Epidermal melanocyte (primary cell): ENCODE measurements at regions not wholly inside any gene's neighbourhood (a gene's known extent, or its start where the extent isn't known, plus 50 kb on each side); places are given as distances from the start of the nearest gene placed in this dataset.
"Not testable (repeated sequence)": the region's sequence is repeated elsewhere in the genome, so short reads cannot be mapped to it uniquely, and the experiment has no call there.

Source experiments
- DNase-seq: peaks from one replicate; pipeline ENCODE4 v3.0.0; 2011; ENCODE audit warnings: low spot score; ENCODE audit not compliant: insufficient read length

GRCh38 chr20:51959066-51959542 is 156.8 kb upstream of the SALL4 start:
- DNase-seq: no peak

GRCh38 chr20:51958099-51959065 is 156.1 kb upstream of the SALL4 start:
- DNase-seq: no peak

- no peak for DNase-seq
Measured at GRCh38 chr20:51955756-51956155, 153.4 kb upstream of the SALL4 start.

GRCh38 chr20:51953731-51954340 is 151.5 kb upstream of the SALL4 start:
- DNase-seq: no peak

- DNase-seq: no peak
Measured at GRCh38 chr20:51950926-51951325, 148.6 kb upstream of the SALL4 start.

GRCh38 chr20:51946586-51946985 is 144.3 kb upstream of the SALL4 start:
- no peak for DNase-seq

- DNase-seq: no peak
Measured at GRCh38 chr20:51945881-51946280, 143.6 kb upstream of the SALL4 start.

DNA sequence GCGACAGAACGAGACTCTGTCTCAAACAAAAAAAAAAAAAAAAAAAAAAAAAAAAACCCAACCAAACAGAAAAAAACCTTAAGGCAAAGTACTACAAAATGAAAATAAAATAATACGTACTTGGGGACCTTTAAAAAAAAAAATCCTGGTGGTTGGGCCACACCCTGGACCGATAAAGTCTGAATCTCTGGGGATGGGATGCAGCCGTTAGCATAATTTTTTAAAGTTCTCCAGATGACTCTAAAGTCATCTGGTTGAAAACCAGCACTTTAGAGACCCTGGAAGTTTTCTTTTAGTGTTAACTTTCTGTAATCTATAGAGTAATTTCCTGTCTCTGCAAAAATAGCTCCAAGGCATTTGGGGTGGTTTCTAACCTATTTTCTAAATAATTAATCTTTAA is 142.9 kb upstream of the SALL4 start:
- DNase-seq: no peak

- no peak for DNase-seq
Measured at GRCh38 chr20:51943761-51944160, 141.4 kb upstream of the SALL4 start.

- DNase-seq: not testable (repeated sequence)
Measured at GRCh38 chr20:51943326-51943725, 141.0 kb upstream of the SALL4 start.

DNA sequence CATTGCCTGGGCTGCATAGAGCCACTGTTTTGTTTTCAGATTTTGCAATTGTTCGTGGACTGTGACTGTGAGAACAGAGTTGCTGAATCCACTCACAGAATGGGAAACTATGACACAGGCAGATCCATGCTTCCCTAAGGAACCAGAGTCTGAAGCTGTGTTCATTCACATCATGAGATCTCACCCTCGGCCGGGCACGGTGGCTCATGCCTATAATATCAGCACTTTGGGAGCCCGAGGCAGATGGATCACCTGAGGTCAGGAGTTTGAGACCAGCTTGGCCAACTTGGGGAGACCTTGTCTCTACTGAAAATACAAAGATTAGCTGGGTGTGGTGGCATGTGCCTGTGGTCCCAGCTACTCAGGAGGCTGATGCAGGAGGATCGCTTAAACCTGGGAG is 139.2 kb upstream of the SALL4 start:
- no peak for DNase-seq

DNA sequence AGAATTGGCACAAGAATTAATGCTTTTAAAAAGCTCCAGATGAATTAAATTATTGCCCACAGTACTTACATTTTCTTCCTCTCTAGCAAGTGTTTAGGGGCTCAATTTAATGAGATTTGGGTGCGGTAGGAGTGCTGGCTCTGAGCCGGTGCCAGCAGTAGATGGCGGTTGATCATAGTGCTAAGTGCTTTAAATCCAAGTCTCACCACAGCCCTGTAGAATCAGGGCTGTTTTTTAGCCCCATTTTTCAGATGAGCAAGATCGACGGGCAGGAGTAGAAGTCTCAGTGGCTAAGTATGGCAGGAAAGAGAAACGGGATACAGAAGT is 136.9 kb upstream of the SALL4 start:
- DNase-seq: no peak

- DNase-seq: no peak
Measured at GRCh38 chr20:51938559-51939258, 136.4 kb upstream of the SALL4 start.

GRCh38 chr20:51937779-51938178 is 135.5 kb upstream of the SALL4 start:
- no peak for DNase-seq

GRCh38 chr20:51936377-51936776 is 134.1 kb upstream of the SALL4 start:
- no peak for DNase-seq

GRCh38 chr20:51935003-51935358 is 132.7 kb upstream of the SALL4 start:
- no peak for DNase-seq

DNA sequence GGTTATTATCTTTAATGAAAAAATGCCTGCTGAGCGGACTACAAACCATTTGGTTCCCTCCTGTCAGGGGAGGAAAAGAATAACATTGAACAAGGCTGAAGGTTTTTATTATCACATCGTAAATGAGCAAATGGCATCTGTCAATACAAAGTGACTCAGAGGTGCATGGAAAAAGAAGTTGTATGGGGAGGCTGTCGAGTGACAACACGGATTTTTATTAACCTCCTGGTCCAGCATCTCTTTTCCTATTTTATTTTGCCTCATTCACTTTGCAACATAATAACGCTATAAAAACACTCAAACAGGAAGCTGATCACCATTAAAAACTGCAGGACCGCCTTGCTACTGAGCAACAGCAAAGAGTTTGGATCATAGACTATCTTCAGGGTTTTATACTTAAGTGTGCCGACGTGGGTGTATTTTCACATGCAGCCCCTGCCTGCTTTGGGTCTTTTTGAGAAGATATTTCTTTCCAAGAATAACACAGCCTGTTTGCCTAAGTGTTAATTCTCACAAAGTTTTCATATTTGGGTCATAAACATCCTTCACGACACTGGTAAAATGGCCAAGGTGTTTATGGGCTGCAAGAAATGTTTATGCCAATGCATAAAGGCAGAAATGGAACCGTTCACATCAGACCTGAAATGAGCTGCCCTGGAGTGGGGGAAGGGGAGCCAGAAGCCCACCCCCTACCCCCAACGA is 132.1 kb upstream of the SALL4 start:
- DNase-seq: no peak

- DNase-seq: no peak
Measured at GRCh38 chr20:51931371-51931781, 129.1 kb upstream of the SALL4 start.

- DNase-seq: no peak
Measured at GRCh38 chr20:51930775-51931174, 128.5 kb upstream of the SALL4 start.

DNA sequence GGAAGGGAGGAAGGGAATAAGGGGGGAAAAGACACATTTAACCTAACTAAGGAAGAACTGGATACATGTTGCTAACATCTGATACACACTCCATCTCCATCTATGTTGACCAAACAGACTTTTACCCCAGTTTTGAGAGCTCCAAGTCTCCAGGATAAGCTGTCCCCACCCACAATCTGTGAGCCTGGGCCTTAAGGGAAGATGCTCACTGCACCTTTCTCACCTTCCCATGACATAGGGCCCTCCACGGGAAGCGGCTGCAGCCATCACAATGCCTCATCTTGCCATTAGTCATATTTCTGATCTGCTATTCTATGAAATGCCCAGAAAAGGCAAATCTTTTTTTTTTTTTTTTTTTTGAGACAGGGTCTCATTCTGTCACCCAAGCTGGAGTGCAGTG is 126.6 kb upstream of the SALL4 start:
- DNase-seq: no peak

DNA sequence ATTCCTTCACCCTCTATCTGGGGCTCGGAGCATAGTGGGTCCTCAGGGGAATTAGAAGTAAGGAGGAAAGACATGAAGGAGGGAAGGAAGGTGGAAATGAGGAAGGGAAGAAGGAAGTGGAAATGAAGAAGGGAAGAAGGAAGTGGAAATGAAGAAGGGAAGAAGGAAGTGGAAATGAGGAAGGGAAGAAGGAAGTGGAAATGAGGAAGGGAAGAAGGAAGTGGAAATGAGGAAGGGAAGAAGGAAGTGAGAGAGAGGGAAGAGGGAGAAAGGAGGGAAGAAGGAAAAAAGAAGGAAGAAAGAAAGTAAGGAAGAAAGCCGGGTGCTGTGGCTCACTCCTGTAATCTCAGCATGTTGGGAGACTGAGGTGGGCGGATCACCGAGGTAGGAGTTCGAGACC is 125.6 kb upstream of the SALL4 start:
- DNase-seq: not testable (repeated sequence)
